OCI-LY3 (cell line): ENCODE measurements at regions not wholly inside any gene's neighbourhood (a gene's known extent, or its start where the extent isn't known, plus 50 kb on each side); places are given as distances from the start of the nearest gene placed in this dataset.

ENCODE experiments used
- CTCF ChIP-seq: fragments of 200-600, 300-600 bp; sonication (generic); IDR thresholded peaks from 2 replicates; pipeline ENCODE4 v1.5.1; 2014; ENCODE audit warnings: antibody characterized with exemption, low read length, low read depth
- EZH2phosphoT487 ChIP-seq: fragments of 200-600 bp; shearing (Covaris generic); IDR thresholded peaks from 2 replicates; pipeline ENCODE4 v1.6.1; 2018; ENCODE audit warnings: antibody characterized with exemption, mixed run types, low read depth

- TF ChIP-seq CTCF (no peak; the same call in 1 of the 2 replicates), EZH2phosphoT487 (no peak)
These were observed 160.4 kb downstream of the ABCC12 start for GRCh38 chr16:47995354-47995753.
